ENCODE measurements at regions not wholly inside any gene's neighbourhood (a gene's known extent, or its start where the extent isn't known, plus 50 kb on each side); places are given as distances from the start of the nearest gene placed in this dataset.
A peak's percentile ranks its signal among the peaks of the same experiment; 100 is the strongest.
"Not testable (repeated sequence)": the region's sequence is repeated elsewhere in the genome, so short reads cannot be mapped to it uniquely, and the experiment has no call there.

GRCh38 chr18:57887543-57888383 is 84.6 kb upstream of the ATP8B1 start:
- Histone ChIP-seq H3K27me3 (no peaks in the 10 kb centered on the region), H3K4me3 (no peak overlapping the region), H3K9me3 (peaks cover 6 to 12% of the 10 kb centered on the region in 2 donors), H3K4me1 (no peaks in the 10 kb centered on the region), H3K36me3 (no peaks in the 10 kb centered on the region), H3K27ac (no peak overlapping the region)
- no peak for TF ChIP-seq CTCF (IDR thresholded peaks at IDR 0.05)
- intact Hi-C loops (cut with DNase I; ENCODE audit: low total_unique reads): no loop called here
- DNase-seq (ENCODE audit: low spot score in 2 of 2): no peak

DNA sequence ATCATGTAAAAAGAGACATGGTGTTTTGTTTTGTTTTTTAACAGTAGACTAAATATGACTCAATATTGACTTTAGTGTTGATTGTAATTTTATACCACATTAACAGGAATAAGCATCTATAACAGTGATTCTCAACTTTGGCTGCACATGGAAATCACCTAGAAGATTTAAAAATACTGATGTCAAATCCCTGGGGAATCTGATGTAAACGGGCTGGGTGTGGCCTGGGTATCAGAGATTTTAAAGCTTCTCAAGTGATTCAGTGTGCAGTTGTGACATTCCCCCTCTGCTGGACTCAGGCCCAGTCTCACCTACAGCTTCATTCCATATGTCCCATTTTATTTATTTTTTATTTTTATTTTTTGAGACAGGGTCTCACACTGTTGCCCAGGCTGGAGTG is 82.8 kb upstream of the ATP8B1 start:
- TF ChIP-seq POLR2A (IDR thresholded peaks at IDR 0.05) (no peak), CTCF (IDR thresholded peaks at IDR 0.05) (no peak), POLR2AphosphoS5 (IDR thresholded peaks at IDR 0.05) (no peak)
- H3K9me3 ChIP-seq: peaks cover 6 to 12% of the 10 kb centered on the region in 2 donors
- no peaks in the 10 kb centered on the region for H3K36me3 ChIP-seq
- H3K27me3 ChIP-seq: no peaks in the 10 kb centered on the region
- intact Hi-C loops (cut with DNase I; ENCODE audit: low total_unique reads): no loop called here
- no peak overlapping the region for H3K4me3 ChIP-seq
- no peak for DNase-seq (ENCODE audit: low spot score in 2 of 2)
- no peaks in the 10 kb centered on the region for H3K4me1 ChIP-seq
- H3K27ac ChIP-seq: no peak overlapping the region

- Histone ChIP-seq H3K27ac (no peak overlapping the region), H3K36me3 (no peaks in the 10 kb centered on the region), H3K4me1 (no peaks in the 10 kb centered on the region), H3K27me3 (no peaks in the 10 kb centered on the region), H3K9me3 (peaks cover 0 to 7% of the 10 kb centered on the region in 2 donors), H3K4me3 (no peak overlapping the region)
- intact Hi-C loops (cut with DNase I; ENCODE audit: low total_unique reads): no loop called here
- no peak for DNase-seq (ENCODE audit: low spot score in 2 of 2)
- TF ChIP-seq POLR2A (IDR thresholded peaks at IDR 0.05) (no peak), CTCF (IDR thresholded peaks at IDR 0.05) (no peak), POLR2AphosphoS5 (IDR thresholded peaks at IDR 0.05) (no peak)
Observed at GRCh38 chr18:57882465-57882864, 79.3 kb upstream of the ATP8B1 start.

- Histone ChIP-seq H3K27me3 (no peaks in the 10 kb centered on the region), H3K4me3 (no peak overlapping the region), H3K4me1 (no peaks in the 10 kb centered on the region), H3K9me3 (peaks cover 0 to 7% of the 10 kb centered on the region in 2 donors), H3K36me3 (no peaks in the 10 kb centered on the region), H3K27ac (no peak overlapping the region)
- TF ChIP-seq CTCF (IDR thresholded peaks at IDR 0.05) (peak; percentile 75 to 91 (median 89)), POLR2AphosphoS5 (IDR thresholded peaks at IDR 0.05) (peak in 1 of 3 donors; percentile 21), POLR2A (IDR thresholded peaks at IDR 0.05) (no peak)
- intact Hi-C loops (cut with DNase I; ENCODE audit: low total_unique reads): no loop called here
- peak; percentile 38 to 60 for DNase-seq (ENCODE audit: low spot score in 2 of 2)
Observed at GRCh38 chr18:57881818-57882413, 78.8 kb upstream of the ATP8B1 start.

GRCh38 chr18:57879924-57880323 is 76.8 kb upstream of the ATP8B1 start:
- intact Hi-C loops (cut with DNase I; ENCODE audit: low total_unique reads); H3K9me3 ChIP-seq: not testable (repeated sequence)

More at GRCh38 chr18:57879924-57880323, 76.8 kb upstream of the ATP8B1 start:
- H3K4me3 ChIP-seq; H3K27me3 ChIP-seq; H3K4me1 ChIP-seq; H3K36me3 ChIP-seq; H3K27ac ChIP-seq; DNase-seq (ENCODE audit: low spot score in 2 of 2): not testable (repeated sequence)

All from breast epithelium (tissue), 4 donors.